ENCODE measurements at regions not wholly inside any gene's neighbourhood (a gene's known extent, or its start where the extent isn't known, plus 50 kb on each side); places are given as distances from the start of the nearest gene placed in this dataset.

DNA sequence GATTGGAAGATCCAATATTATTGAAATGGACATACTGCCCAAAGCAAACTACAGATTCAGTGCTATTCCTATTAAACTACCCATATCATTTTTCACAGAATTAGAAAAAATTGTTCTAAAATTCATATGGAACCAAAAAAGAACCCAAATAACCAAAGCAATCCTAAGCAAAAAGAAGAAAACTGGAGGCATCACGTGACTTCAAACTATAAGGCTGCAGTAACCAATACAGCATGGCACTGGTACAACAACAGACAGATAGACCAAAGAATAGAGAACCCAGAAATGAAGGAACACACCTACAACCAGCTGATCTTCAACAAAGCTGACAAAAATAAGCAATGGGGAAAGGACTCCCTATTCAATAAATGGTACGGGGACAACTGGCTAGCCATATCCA lies 765.4 kb downstream of the SORCS3 start:
- ChIA-PET POLR2A (no interaction called here), CTCF (no interaction called here)
- Mint-ChIP-seq H3K27me3 (no peaks in the 10 kb centered on the region), H3K4me3 (no peak overlapping the region), H3K27ac (no peak overlapping the region), H3K9me3 (ENCODE audit: insufficient read depth) (no peaks in the 10 kb centered on the region), H3K4me1 (no peaks in the 10 kb centered on the region)
- no peak for ATAC-seq (ENCODE audit: low read depth)
- 71% methylated on average over 2 of the region's 2 CpGs for WGBS (ENCODE audit: insufficient coverage)
- Histone ChIP-seq H3K27me3 (replicated peaks in 1 of 4; ENCODE audit: control extremely low read depth in 1 of 4, control insufficient read depth in 3 of 4, insufficient read depth in 4 of 4, low read length in 3 of 4) (no peaks in the 10 kb centered on the region), H3K27ac (ENCODE audit: low read length in 2 of 2) (no peak overlapping the region), H2AFZ (ENCODE audit: insufficient read depth, low read depth, low read length, poor library complexity, severe bottlenecking) (no peak overlapping the region), H3K4me1 (ENCODE audit: control insufficient read depth in 2 of 2, insufficient read depth in 2 of 2, low read length in 2 of 2) (no peaks in the 10 kb centered on the region), H3K9ac (ENCODE audit: low read length) (no peak overlapping the region), H3K9me3 (ENCODE audit: control extremely low read depth in 1 of 3, control insufficient read depth in 2 of 3, insufficient read depth in 1 of 3, low read length in 2 of 3) (no peaks in the 10 kb centered on the region), H3K4me3 (ENCODE audit: control extremely low read depth in 1 of 5, extremely low read depth in 1 of 5, insufficient read depth in 1 of 5, low read depth in 2 of 5, low read length in 4 of 5) (no peak overlapping the region), H3K4me2 (replicated peaks; ENCODE audit: low read depth, low read length, poor library complexity, severe bottlenecking) (no peak overlapping the region), H3K79me2 (ENCODE audit: control insufficient read depth, insufficient read depth, low read length) (no peaks in the 10 kb centered on the region), H4K20me1 (ENCODE audit: control insufficient read depth, insufficient read depth, low read length, poor library complexity, severe bottlenecking) (no peaks in the 10 kb centered on the region), H3K36me3 (replicated peaks in 1 of 2; ENCODE audit: control extremely low read depth in 1 of 2, control insufficient read depth in 1 of 2, extremely low read depth in 1 of 2, insufficient read depth in 2 of 2, low read length in 1 of 2) (no peaks in the 10 kb centered on the region)
- intact Hi-C loops (cut with micrococcal nuclease) = no loop called here
- TF ChIP-seq EZH2 (IDR thresholded peaks at IDR 0.05; ENCODE audit: borderline replicate concordance, insufficient read depth, low read depth, low read length, poor library complexity, severe bottlenecking) = no peak
- TF ChIP-seq, protein P1, sequence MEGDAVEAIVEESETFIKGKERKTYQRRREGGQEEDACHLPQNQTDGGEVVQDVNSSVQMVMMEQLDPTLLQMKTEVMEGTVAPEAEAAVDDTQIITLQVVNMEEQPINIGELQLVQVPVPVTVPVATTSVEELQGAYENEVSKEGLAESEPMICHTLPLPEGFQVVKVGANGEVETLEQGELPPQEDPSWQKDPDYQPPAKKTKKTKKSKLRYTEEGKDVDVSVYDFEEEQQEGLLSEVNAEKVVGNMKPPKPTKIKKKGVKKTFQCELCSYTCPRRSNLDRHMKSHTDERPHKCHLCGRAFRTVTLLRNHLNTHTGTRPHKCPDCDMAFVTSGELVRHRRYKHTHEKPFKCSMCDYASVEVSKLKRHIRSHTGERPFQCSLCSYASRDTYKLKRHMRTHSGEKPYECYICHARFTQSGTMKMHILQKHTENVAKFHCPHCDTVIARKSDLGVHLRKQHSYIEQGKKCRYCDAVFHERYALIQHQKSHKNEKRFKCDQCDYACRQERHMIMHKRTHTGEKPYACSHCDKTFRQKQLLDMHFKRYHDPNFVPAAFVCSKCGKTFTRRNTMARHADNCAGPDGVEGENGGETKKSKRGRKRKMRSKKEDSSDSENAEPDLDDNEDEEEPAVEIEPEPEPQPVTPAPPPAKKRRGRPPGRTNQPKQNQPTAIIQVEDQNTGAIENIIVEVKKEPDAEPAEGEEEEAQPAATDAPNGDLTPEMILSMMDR (IDR thresholded peaks at IDR 0.05) = no peak
- DNase-seq = no peak

DNA sequence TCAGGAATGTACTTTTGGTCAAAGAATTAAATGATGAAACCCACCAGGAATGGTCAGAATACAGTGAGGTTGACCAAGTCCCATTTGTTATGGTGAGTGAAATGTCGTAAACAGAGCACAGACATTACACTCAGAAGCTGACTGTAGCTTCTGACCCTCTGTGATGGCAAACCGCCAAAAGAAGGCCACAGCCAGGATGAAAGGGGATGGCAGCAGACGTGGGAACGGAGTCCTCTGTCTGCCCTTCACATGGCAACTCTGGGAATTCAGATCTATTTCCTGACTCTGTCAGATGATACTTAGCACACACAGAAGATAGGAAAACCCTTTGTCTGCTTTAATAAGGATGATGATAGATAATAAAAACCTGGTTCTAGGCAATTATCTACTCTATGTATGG lies 757.1 kb downstream of the SORCS3 start:
- Mint-ChIP-seq H3K9me3 (ENCODE audit: insufficient read depth) (peaks cover 2% of the 10 kb centered on the region), H3K27ac (no peak overlapping the region), H3K4me1 (no peaks in the 10 kb centered on the region), H3K27me3 (no peaks in the 10 kb centered on the region), H3K4me3 (no peak overlapping the region)
- Histone ChIP-seq H3K9ac (ENCODE audit: low read length) (no peak overlapping the region), H3K79me2 (ENCODE audit: control insufficient read depth, insufficient read depth, low read length) (no peaks in the 10 kb centered on the region), H3K27me3 (replicated peaks in 1 of 4; ENCODE audit: control extremely low read depth in 1 of 4, control insufficient read depth in 3 of 4, insufficient read depth in 4 of 4, low read length in 3 of 4) (no peaks in the 10 kb centered on the region), H3K4me2 (replicated peaks; ENCODE audit: low read depth, low read length, poor library complexity, severe bottlenecking) (no peak overlapping the region), H3K36me3 (replicated peaks in 1 of 2; ENCODE audit: control extremely low read depth in 1 of 2, control insufficient read depth in 1 of 2, extremely low read depth in 1 of 2, insufficient read depth in 2 of 2, low read length in 1 of 2) (no peaks in the 10 kb centered on the region), H3K9me3 (ENCODE audit: control extremely low read depth in 1 of 3, control insufficient read depth in 2 of 3, insufficient read depth in 1 of 3, low read length in 2 of 3) (peaks cover 0 to 3% (median 0%) of the 10 kb centered on the region in 3 donors), H4K20me1 (ENCODE audit: control insufficient read depth, insufficient read depth, low read length, poor library complexity, severe bottlenecking) (no peaks in the 10 kb centered on the region), H3K4me1 (ENCODE audit: control insufficient read depth in 2 of 2, insufficient read depth in 2 of 2, low read length in 2 of 2) (no peaks in the 10 kb centered on the region), H3K4me3 (ENCODE audit: control extremely low read depth in 1 of 5, extremely low read depth in 1 of 5, insufficient read depth in 1 of 5, low read depth in 2 of 5, low read length in 4 of 5) (no peak overlapping the region), H3K27ac (ENCODE audit: low read length in 2 of 2) (no peak overlapping the region), H2AFZ (ENCODE audit: insufficient read depth, low read depth, low read length, poor library complexity, severe bottlenecking) (no peak overlapping the region)
- 77% methylated on average over 4 of the region's 4 CpGs for WGBS (ENCODE audit: insufficient coverage)
- ChIA-PET CTCF (no interaction called here), POLR2A (no interaction called here)
- intact Hi-C loops (cut with micrococcal nuclease) = no loop called here
- ATAC-seq (ENCODE audit: low read depth) = no peak
- no peak for DNase-seq
- TF ChIP-seq, protein P1 (IDR thresholded peaks at IDR 0.05) = no peak
- no peak for TF ChIP-seq EZH2 (IDR thresholded peaks at IDR 0.05; ENCODE audit: borderline replicate concordance, insufficient read depth, low read depth, low read length, poor library complexity, severe bottlenecking)

Measured in B cell (primary cell).